ENCODE measurements at regions not wholly inside any gene's neighbourhood (a gene's known extent, or its start where the extent isn't known, plus 50 kb on each side); places are given as distances from the start of the nearest gene placed in this dataset.

- H3K36me3 ChIP-seq = no peaks in the 10 kb centered on the region
- WGBS, 5 donors = 0 to 83% (median 49%) methylated on average over 1 of the region's 1 CpG
- no peak overlapping the region for H3K4me3 ChIP-seq
- no peaks in the 10 kb centered on the region for H3K27me3 ChIP-seq (replicated peaks in 1 of 7)
- intact Hi-C loops (cut with DNase I; ENCODE audit: low total_unique reads) = no loop called here
- TF ChIP-seq POLR2A (IDR thresholded peaks at IDR 0.05) = no peak
- no peak for TF ChIP-seq CTCF (IDR thresholded peaks at IDR 0.05 in 8 of 11, conservative IDR thresholded peaks at IDR 0.05 in 3 of 11)
- no peak for TF ChIP-seq POLR2AphosphoS5 (IDR thresholded peaks at IDR 0.05)
- peaks cover 0 to 4% (median 0%) of the 10 kb centered on the region in 8 donors for H3K9me3 ChIP-seq
- DNase-seq = no peak
- H3K27ac ChIP-seq = no peak overlapping the region
- H3K4me1 ChIP-seq = no peaks in the 10 kb centered on the region
Observed at GRCh38 chr4:126738926-126739325, 893.8 kb upstream of the INTU start.

GRCh38 chr4:126740687-126741086, 892.1 kb upstream of the INTU start:
- intact Hi-C loops (cut with DNase I; ENCODE audit: low total_unique reads) = no loop called here
- Histone ChIP-seq H3K4me1 (no peaks in the 10 kb centered on the region), H3K27me3 (replicated peaks in 1 of 7) (no peaks in the 10 kb centered on the region), H3K4me3 (no peak overlapping the region), H3K27ac (no peak overlapping the region), H3K36me3 (no peaks in the 10 kb centered on the region), H3K9me3 (peaks cover 0 to 17% (median 10%) of the 10 kb centered on the region in 8 donors)
- no peak for DNase-seq
- 88 to 91% (median 89%) methylated on average over 6 of the region's 6 CpGs for WGBS, 5 donors
- TF ChIP-seq POLR2AphosphoS5 (IDR thresholded peaks at IDR 0.05) = no peak
- TF ChIP-seq POLR2A (IDR thresholded peaks at IDR 0.05) = no peak
- TF ChIP-seq CTCF (IDR thresholded peaks at IDR 0.05 in 8 of 11, conservative IDR thresholded peaks at IDR 0.05 in 3 of 11) = no peak

- 80 to 92% (median 89%) methylated on average over 3 of the region's 3 CpGs for WGBS, 5 donors
- H3K4me1 ChIP-seq = no peaks in the 10 kb centered on the region
- DNase-seq = no peak
- no peak for TF ChIP-seq CTCF (IDR thresholded peaks at IDR 0.05 in 8 of 11, conservative IDR thresholded peaks at IDR 0.05 in 3 of 11)
- H3K9me3 ChIP-seq = peaks cover 0 to 23% (median 13%) of the 10 kb centered on the region in 8 donors
- H3K27me3 ChIP-seq (replicated peaks in 1 of 7) = no peaks in the 10 kb centered on the region
- no peaks in the 10 kb centered on the region for H3K36me3 ChIP-seq
- H3K4me3 ChIP-seq = no peak overlapping the region
- no peak overlapping the region for H3K27ac ChIP-seq
- intact Hi-C loops (cut with DNase I; ENCODE audit: low total_unique reads) = no loop called here
Observed at GRCh38 chr4:126742048-126742447, 890.7 kb upstream of the INTU start.

GRCh38 chr4:126742885-126743284, 889.9 kb upstream of the INTU start:
- intact Hi-C loops (cut with DNase I; ENCODE audit: low total_unique reads) = no loop called here
- no peaks in the 10 kb centered on the region for H3K4me1 ChIP-seq
- H3K9me3 ChIP-seq = peaks cover 0 to 24% (median 13%) of the 10 kb centered on the region in 8 donors
- WGBS, 5 donors = 72 to 94% (median 78%) methylated on average over 1 of the region's 1 CpG
- H3K27me3 ChIP-seq (replicated peaks in 1 of 7) = no peaks in the 10 kb centered on the region
- H3K4me3 ChIP-seq = no peak overlapping the region
- DNase-seq = no peak
- no peak for TF ChIP-seq POLR2AphosphoS5 (IDR thresholded peaks at IDR 0.05)
- TF ChIP-seq CTCF (IDR thresholded peaks at IDR 0.05 in 8 of 11, conservative IDR thresholded peaks at IDR 0.05 in 3 of 11) = no peak
- TF ChIP-seq POLR2A (IDR thresholded peaks at IDR 0.05) = no peak
- no peak overlapping the region for H3K27ac ChIP-seq
- no peaks in the 10 kb centered on the region for H3K36me3 ChIP-seq

Data from spleen (tissue), 11 donors.